Activated effector memory CD4-positive, alpha-beta T cell treated with anti-CD3 and anti-CD28 coated beads, Interleukin-2, amount 50 U/mL, for 16 hours (primary cell): ENCODE measurements at regions not wholly inside any gene's neighbourhood (a gene's known extent, or its start where the extent isn't known, plus 50 kb on each side); places are given as distances from the start of the nearest gene placed in this dataset.
"Not testable (repeated sequence)": the region's sequence is repeated elsewhere in the genome, so short reads cannot be mapped to it uniquely, and the experiment has no call there.

Experiments
- DNase-seq: peaks from one replicate; pipeline ENCODE4 v3.0.0-alpha.2; 2020

- DNase-seq: no peak
Observed at GRCh38 chr5:90128551-90128950, 281.0 kb downstream of the CETN3 start.

DNA sequence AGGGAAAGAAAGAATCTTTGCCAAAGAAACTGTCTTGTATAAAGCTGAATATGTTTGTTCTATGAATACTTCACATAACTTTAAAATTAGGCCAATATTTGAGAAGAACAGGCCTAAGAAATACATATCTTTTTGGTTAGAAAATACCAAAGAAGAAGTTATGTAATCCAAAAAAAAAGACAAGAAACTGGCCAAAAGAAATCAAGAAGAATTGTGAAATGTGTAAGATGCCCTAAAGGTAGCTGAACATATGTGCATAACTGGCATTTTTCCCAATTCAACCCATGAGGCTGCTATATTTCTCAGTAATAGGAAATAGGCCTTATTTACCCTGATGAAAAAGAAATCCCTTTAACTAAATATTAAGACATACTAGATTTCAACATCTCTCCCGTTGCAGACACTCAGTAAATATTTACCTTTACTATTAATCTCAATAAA, 290.0 kb downstream of the CETN3 start:
- no peak for DNase-seq

- DNase-seq: no peak
Observed at GRCh38 chr5:90117005-90117404, 292.6 kb downstream of the CETN3 start.

DNA sequence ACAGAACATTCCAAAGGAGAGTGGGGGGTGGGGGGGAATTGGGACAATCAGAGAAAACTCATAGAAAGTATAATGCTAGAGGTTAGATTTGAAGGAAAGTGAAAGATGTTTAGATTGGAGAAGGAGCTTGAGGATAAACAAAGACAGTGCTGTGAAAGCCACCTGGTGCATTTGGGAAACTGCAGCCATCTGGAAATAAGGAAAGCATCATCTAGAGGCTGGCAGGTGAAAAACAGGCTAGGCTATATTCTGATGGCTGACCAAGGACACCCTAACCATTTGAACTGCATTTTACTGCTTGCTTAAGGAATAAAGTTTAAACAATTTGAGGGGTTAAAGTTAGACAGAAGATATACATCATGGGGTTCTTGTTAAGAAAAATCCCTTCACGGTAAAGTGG, 296.4 kb downstream of the CETN3 start:
- no peak for DNase-seq

GRCh38 chr5:90112033-90112692, 297.4 kb downstream of the CETN3 start:
- no peak for DNase-seq

- DNase-seq: no peak
Observed at GRCh38 chr5:90111364-90112032, 298.1 kb downstream of the CETN3 start.

- DNase-seq: no peak
Observed at GRCh38 chr5:90109285-90109684, 300.3 kb downstream of the CETN3 start.

- DNase-seq: no peak
Observed at GRCh38 chr5:90099099-90099498, 310.5 kb downstream of the CETN3 start.

- DNase-seq: no peak
Observed at GRCh38 chr5:90097082-90097477, 312.5 kb downstream of the CETN3 start.

DNA sequence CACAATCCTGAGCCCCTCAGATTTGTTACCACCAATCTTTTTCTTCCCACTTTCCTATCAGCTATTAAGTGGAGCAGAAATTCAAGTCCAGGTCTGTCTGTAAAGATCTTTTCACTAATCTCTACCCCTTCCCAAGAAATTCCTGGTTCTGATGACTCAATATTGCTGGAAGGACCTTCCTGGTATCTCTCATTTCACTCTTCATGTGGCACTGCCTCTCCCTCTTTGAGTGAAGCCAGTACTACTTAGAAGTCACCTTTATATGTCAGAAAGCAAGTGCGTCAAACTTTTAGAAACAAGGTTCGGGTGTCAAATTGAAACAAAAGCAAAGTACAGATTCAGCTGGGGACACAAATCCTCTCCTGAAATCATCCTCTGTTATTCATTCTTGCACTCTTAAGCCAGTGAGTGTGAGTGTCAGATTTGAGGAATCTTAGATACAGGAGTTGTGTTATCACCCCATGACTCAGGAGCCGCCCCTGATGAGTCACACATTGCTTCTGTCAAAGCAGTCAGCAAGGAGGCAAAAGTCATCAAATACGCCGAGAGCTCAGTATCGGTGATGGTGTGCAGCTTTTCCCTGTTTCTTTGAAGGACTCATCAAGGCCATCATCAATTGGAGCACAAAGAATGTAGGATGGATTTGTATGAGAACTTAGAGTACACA, 313.0 kb downstream of the CETN3 start:
- DNase-seq: no peak

DNA sequence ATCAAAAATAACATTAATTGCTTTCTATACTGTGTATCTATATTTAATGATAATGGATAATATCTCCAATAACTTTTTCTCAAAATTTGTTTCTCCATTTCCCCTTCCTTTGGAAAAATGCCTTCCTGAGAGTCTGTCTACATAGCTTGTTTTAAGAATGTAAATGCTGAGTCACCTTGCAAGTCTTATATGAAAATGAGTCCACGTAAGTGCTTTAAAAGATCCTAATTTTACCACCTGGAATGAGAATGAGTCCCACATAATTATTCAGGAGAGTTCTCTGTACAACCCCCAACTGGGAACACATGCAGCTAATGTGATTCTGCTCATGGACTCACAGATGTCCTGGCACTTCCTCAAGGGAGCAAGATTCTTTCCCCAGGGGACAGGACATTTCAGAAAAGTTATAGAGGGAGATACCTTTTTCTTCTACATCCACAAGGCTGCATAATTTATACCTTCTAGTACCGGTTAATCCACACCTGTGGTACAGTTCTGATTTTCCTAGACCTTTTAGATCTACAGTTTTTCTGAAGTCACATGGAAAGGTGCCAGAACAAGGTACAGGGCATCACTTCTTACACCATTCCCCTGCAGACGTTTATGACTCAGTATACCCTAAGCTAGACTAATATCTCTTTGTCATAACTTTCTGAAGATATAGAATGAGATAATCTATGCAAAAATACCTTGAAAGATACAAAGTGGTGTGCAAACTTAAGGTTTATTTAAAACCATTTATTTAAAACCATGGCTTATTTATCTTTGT, 314.1 kb downstream of the CETN3 start:
- DNase-seq: no peak

DNA sequence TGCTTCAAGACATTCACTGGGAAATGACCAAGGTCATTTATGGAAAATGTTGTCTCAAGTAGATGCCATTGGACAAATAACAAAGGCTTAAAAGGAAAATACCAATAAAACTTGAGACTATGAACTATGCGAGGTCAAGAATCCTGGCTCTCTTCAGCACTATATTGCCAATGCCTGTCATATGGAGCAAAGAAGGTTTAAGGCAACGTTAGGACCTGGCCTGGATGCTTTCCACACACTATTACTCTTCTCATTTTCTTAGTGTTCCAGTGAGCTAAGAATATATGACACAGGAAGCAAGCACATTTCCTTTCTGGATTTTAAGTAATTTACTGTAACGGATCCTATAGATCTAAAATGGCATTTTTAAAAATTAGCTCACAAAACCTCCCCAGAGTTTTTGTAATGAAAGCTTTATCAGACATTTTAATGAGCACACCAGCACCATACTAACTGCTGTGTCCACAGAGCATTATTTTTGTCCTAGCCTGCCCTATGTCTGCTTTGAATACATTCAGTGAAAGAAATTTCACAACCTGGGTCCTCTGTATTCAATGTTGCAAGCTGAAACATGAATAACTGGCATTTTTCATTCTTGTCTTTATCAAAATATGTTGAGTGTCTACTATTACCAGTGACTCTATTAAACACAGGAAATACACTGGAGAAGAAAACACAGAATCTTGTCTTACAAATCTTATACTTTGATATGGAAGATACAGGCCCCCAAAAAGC, 315.6 kb downstream of the CETN3 start:
- DNase-seq: no peak

GRCh38 chr5:90092734-90093133, 316.8 kb downstream of the CETN3 start:
- no peak for DNase-seq

GRCh38 chr5:90084342-90084741, 325.2 kb downstream of the CETN3 start:
- DNase-seq: no peak

DNA sequence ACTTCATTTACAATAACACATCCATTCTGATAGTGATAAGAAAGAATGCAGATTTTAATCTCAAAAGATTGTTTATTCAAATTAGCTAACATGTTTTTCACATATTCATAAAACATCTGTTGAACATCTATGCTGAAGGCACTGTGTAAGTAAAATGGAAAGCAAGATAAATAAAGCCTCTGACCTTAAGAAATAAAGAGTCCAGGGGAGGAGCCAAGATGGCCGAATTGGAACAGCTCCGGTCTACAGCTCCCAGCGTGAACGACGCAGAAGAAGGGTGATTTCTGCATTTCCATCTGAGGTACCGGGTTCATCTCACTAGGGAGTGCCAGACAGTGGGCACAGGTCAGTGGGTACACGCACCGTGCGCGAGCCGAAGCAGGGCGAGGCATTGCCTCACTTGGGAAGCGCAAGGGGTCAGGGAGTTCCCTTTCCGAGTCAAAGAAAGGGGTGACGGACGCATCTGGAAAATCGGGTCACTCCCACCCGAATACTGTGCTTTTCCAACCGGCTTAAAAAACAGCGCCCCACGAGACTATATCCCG, 336.5 kb downstream of the CETN3 start:
- DNase-seq: not testable (repeated sequence)

GRCh38 chr5:90071656-90072055, 337.9 kb downstream of the CETN3 start:
- no peak for DNase-seq

DNA sequence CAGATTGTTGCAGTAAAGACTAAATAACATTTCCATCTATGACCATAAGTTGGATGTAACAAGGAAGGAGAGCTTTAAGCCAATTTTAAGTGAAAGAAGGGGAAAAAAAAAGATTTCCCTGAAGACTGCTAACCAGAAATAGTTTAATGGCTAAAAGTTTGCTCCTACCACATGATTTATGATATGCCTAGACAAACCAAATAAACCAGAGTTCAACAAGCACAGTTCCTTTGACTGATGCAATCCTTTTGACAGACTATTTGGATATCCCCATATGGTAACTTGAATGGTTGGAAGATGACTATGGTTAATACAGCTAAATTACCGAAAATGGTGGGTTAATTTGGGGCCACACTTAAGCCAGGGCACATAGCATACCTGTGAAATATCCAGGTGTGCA, 338.5 kb downstream of the CETN3 start:
- no peak for DNase-seq

- DNase-seq: no peak
Observed at GRCh38 chr5:90066920-90067319, 342.6 kb downstream of the CETN3 start.

DNA sequence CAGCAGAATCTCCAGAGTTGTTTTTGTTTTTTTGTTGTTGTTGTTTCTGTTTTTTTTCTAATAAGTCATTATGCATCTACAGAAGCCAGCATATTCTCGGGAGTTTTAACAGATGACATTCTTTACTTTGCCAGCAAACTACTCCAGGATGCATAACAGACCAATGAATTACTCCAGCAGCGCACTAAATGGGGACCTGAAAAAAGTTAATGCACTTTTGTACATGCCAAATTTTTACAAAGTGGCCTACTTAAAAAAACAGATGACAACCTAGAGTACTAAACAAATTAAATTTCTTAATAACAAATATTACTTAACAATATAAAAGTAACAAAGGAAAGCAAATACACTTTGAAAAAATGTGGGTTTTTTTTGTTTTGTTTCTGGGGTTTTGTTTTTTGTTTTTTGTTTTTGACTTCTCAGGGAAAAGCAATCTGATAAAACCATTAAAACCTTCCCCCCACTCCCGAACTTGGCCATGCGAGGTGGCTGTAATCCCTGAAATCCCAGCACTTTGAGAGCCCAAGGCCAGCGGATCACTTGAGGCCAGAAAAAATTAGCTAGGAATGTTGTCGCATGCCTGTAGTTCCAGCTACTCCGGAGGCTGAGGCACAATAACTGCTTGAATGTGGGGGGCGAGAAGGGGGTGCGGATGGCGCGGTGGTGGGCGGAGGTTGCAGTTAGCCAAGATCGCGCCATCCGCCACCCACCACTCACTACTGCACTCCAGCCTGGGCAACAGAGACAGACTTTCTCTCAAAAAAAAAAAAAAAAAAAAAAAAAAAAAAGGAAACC, 352.4 kb downstream of the CETN3 start:
- no peak for DNase-seq

DNA sequence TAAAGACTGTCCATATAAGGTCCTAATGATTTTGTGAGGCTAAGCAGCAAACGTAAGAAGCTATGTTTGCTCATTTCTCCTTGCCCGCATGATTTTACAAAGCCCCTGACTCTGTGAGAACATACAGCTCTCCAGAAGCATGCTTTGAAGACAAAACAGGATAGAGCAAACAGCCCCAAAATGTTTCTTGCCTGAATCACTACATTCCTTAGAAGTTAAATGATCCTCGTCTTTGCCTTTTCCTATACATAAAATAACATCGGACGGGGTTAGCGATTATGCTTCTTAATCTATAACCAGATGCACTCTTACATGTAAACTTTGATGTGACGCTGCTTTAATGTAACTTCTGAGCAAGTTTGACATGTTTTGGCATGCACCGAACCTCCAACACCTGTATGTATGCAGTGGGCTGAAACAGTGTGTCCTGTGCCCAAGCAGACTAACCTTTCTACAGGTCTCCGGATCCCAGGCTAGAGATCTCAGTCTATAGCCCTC, 353.7 kb downstream of the CETN3 start:
- DNase-seq: no peak

DNA sequence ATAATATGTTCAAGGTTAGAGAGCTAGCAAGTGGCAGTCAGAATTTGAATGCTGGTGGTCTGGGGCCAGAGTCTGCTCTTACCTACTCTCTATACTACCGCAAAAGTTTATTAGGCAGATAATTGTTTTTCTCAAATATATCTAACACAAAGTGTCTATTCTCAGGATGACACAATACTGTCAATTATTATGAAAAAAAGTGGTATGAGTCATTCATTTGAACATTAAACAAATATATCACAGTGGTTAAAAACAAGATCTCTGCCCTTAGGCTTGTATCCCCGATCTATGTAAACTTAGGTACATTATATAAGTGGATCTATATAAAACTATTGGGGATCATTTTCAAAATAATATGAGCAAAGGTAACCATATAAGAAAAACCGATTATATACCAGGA, 354.9 kb downstream of the CETN3 start:
- no peak for DNase-seq
